ENCODE measurements at regions not wholly inside any gene's neighbourhood (a gene's known extent, or its start where the extent isn't known, plus 50 kb on each side); places are given as distances from the start of the nearest gene placed in this dataset.
"Not testable (repeated sequence)": the region's sequence is repeated elsewhere in the genome, so short reads cannot be mapped to it uniquely, and the experiment has no call there.

GRCh38 chr6:26818640-26819225 is 159.2 kb upstream of the ZNF322 start:
- H3K9me2 ChIP-seq (ENCODE audit: insufficient read depth, low read length); H3K9ac ChIP-seq (ENCODE audit: low read length); H3K9me3 ChIP-seq (ENCODE audit: low read length); H3K4me2 ChIP-seq (ENCODE audit: low read length); H3K36me3 ChIP-seq (ENCODE audit: insufficient read depth, low read length); H4K20me1 ChIP-seq (ENCODE audit: insufficient read depth); H2AFZ ChIP-seq (ENCODE audit: low read depth, low read length); H3K27me3 ChIP-seq (ENCODE audit: insufficient read depth, low read depth, low read length); H3F3A ChIP-seq (ENCODE audit: insufficient read depth, low read length, poor library complexity, severe bottlenecking); H3K27ac ChIP-seq (ENCODE audit: low read length); H3K4me3 ChIP-seq (ENCODE audit: low read length); H3K79me2 ChIP-seq (replicated peaks; ENCODE audit: insufficient read depth, low read length): not testable (repeated sequence)

- not testable (repeated sequence) for H3K9me2 ChIP-seq (ENCODE audit: insufficient read depth, low read length); H3F3A ChIP-seq (ENCODE audit: insufficient read depth, low read length, poor library complexity, severe bottlenecking); H3K27me3 ChIP-seq (ENCODE audit: insufficient read depth, low read depth, low read length); H2AFZ ChIP-seq (ENCODE audit: low read depth, low read length); H3K27ac ChIP-seq (ENCODE audit: low read length); H3K4me3 ChIP-seq (ENCODE audit: low read length); H3K9ac ChIP-seq (ENCODE audit: low read length); H3K9me3 ChIP-seq (ENCODE audit: low read length); H3K36me3 ChIP-seq (ENCODE audit: insufficient read depth, low read length); H3K79me2 ChIP-seq (replicated peaks; ENCODE audit: insufficient read depth, low read length); H3K4me2 ChIP-seq (ENCODE audit: low read length); H4K20me1 ChIP-seq (ENCODE audit: insufficient read depth)
These were observed 168.4 kb upstream of the ZNF322 start for GRCh38 chr6:26827965-26828364.

- H3K4me2 ChIP-seq (ENCODE audit: low read length); H3K9ac ChIP-seq (ENCODE audit: low read length); H3K27me3 ChIP-seq (ENCODE audit: insufficient read depth, low read depth, low read length); H3K27ac ChIP-seq (ENCODE audit: low read length); H2AFZ ChIP-seq (ENCODE audit: low read depth, low read length); H3K4me3 ChIP-seq (ENCODE audit: low read length); H4K20me1 ChIP-seq (ENCODE audit: insufficient read depth); H3K36me3 ChIP-seq (ENCODE audit: insufficient read depth, low read length); H3K79me2 ChIP-seq (replicated peaks; ENCODE audit: insufficient read depth, low read length); H3K9me3 ChIP-seq (ENCODE audit: low read length); H3F3A ChIP-seq (ENCODE audit: insufficient read depth, low read length, poor library complexity, severe bottlenecking); H3K9me2 ChIP-seq (ENCODE audit: insufficient read depth, low read length): not testable (repeated sequence)
These were observed 169.9 kb upstream of the ZNF322 start for GRCh38 chr6:26829480-26829879.

GRCh38 chr6:26830992-26831391 is 171.4 kb upstream of the ZNF322 start:
- H3K36me3 ChIP-seq (ENCODE audit: insufficient read depth, low read length): not testable (repeated sequence)

GRCh38 chr6:26835707-26836106 is 176.2 kb upstream of the ZNF322 start:
- H4K20me1 ChIP-seq (ENCODE audit: insufficient read depth); H3K27ac ChIP-seq (ENCODE audit: low read length); H3K4me2 ChIP-seq (ENCODE audit: low read length): not testable (repeated sequence)

More at GRCh38 chr6:26830992-26831391, 171.4 kb upstream of the ZNF322 start:
- not testable (repeated sequence) for H4K20me1 ChIP-seq (ENCODE audit: insufficient read depth); H3K79me2 ChIP-seq (replicated peaks; ENCODE audit: insufficient read depth, low read length); H2AFZ ChIP-seq (ENCODE audit: low read depth, low read length); H3K27ac ChIP-seq (ENCODE audit: low read length); H3K9me3 ChIP-seq (ENCODE audit: low read length); H3K9me2 ChIP-seq (ENCODE audit: insufficient read depth, low read length); H3K9ac ChIP-seq (ENCODE audit: low read length); H3F3A ChIP-seq (ENCODE audit: insufficient read depth, low read length, poor library complexity, severe bottlenecking); H3K4me3 ChIP-seq (ENCODE audit: low read length); H3K27me3 ChIP-seq (ENCODE audit: insufficient read depth, low read depth, low read length); H3K4me2 ChIP-seq (ENCODE audit: low read length)

GRCh38 chr6:26836657-26837056 is 177.1 kb upstream of the ZNF322 start:
- not testable (repeated sequence) for H3K9ac ChIP-seq (ENCODE audit: low read length); H3K9me3 ChIP-seq (ENCODE audit: low read length); H3K27me3 ChIP-seq (ENCODE audit: insufficient read depth, low read depth, low read length); H3K4me2 ChIP-seq (ENCODE audit: low read length); H2AFZ ChIP-seq (ENCODE audit: low read depth, low read length); H3K79me2 ChIP-seq (replicated peaks; ENCODE audit: insufficient read depth, low read length); H3F3A ChIP-seq (ENCODE audit: insufficient read depth, low read length, poor library complexity, severe bottlenecking); H3K36me3 ChIP-seq (ENCODE audit: insufficient read depth, low read length); H3K4me3 ChIP-seq (ENCODE audit: low read length); H4K20me1 ChIP-seq (ENCODE audit: insufficient read depth); H3K9me2 ChIP-seq (ENCODE audit: insufficient read depth, low read length); H3K27ac ChIP-seq (ENCODE audit: low read length)

More at GRCh38 chr6:26835707-26836106, 176.2 kb upstream of the ZNF322 start:
- H3F3A ChIP-seq (ENCODE audit: insufficient read depth, low read length, poor library complexity, severe bottlenecking); H3K4me3 ChIP-seq (ENCODE audit: low read length); H3K79me2 ChIP-seq (replicated peaks; ENCODE audit: insufficient read depth, low read length); H3K9me3 ChIP-seq (ENCODE audit: low read length); H3K27me3 ChIP-seq (ENCODE audit: insufficient read depth, low read depth, low read length); H2AFZ ChIP-seq (ENCODE audit: low read depth, low read length); H3K9me2 ChIP-seq (ENCODE audit: insufficient read depth, low read length); H3K9ac ChIP-seq (ENCODE audit: low read length); H3K36me3 ChIP-seq (ENCODE audit: insufficient read depth, low read length): not testable (repeated sequence)

GRCh38 chr6:26844823-26845222 is 185.3 kb upstream of the ZNF322 start:
- H3K9me2 ChIP-seq (ENCODE audit: insufficient read depth, low read length); H2AFZ ChIP-seq (ENCODE audit: low read depth, low read length); H3K27me3 ChIP-seq (ENCODE audit: insufficient read depth, low read depth, low read length); H3K4me3 ChIP-seq (ENCODE audit: low read length); H3K36me3 ChIP-seq (ENCODE audit: insufficient read depth, low read length); H3K9ac ChIP-seq (ENCODE audit: low read length); H4K20me1 ChIP-seq (ENCODE audit: insufficient read depth); H3K27ac ChIP-seq (ENCODE audit: low read length); H3K9me3 ChIP-seq (ENCODE audit: low read length); H3K79me2 ChIP-seq (replicated peaks; ENCODE audit: insufficient read depth, low read length); H3F3A ChIP-seq (ENCODE audit: insufficient read depth, low read length, poor library complexity, severe bottlenecking); H3K4me2 ChIP-seq (ENCODE audit: low read length): not testable (repeated sequence)

GRCh38 chr6:26857289-26857688 is 197.7 kb upstream of the ZNF322 start:
- H3K79me2 ChIP-seq (replicated peaks; ENCODE audit: insufficient read depth, low read length); H3K9ac ChIP-seq (ENCODE audit: low read length); H3F3A ChIP-seq (ENCODE audit: insufficient read depth, low read length, poor library complexity, severe bottlenecking); H3K4me3 ChIP-seq (ENCODE audit: low read length); H3K4me2 ChIP-seq (ENCODE audit: low read length); H3K27me3 ChIP-seq (ENCODE audit: insufficient read depth, low read depth, low read length); H3K27ac ChIP-seq (ENCODE audit: low read length); H4K20me1 ChIP-seq (ENCODE audit: insufficient read depth); H3K9me2 ChIP-seq (ENCODE audit: insufficient read depth, low read length); H3K9me3 ChIP-seq (ENCODE audit: low read length); H2AFZ ChIP-seq (ENCODE audit: low read depth, low read length); H3K36me3 ChIP-seq (ENCODE audit: insufficient read depth, low read length): not testable (repeated sequence)
